Lower lobe of right lung (tissue), 2 donors: ENCODE measurements at regions not wholly inside any gene's neighbourhood (a gene's known extent, or its start where the extent isn't known, plus 50 kb on each side); places are given as distances from the start of the nearest gene placed in this dataset.
A peak's percentile ranks its signal among the peaks of the same experiment; 100 is the strongest.

Experiments used
- ATAC-seq, 2 donors: fragments of 200-7000 bp; cut with Tn5 transposase; one replicate each; pipeline ENCODE4 v1.9.1; 2020 to 2022; ENCODE audit warnings: mild to moderate bottlenecking in 2 of 2, moderate library complexity in 2 of 2
- DNase-seq: peaks from one replicate; pipeline ENCODE4 v3.0.0-alpha.2; 2020
- H3K27ac ChIP-seq: fragments of 200-600 bp; one replicate; pipeline ENCODE4 v1.8.0; 2022
- H3K27me3 ChIP-seq: fragments of 200-600 bp; one replicate; pipeline ENCODE4 v1.8.0; 2022; ENCODE audit warnings: low read depth
- H3K36me3 ChIP-seq: fragments of 200-600 bp; one replicate; pipeline ENCODE4 v1.8.0; 2022; ENCODE audit warnings: mild to moderate bottlenecking
- H3K4me1 ChIP-seq: fragments of 200-600 bp; one replicate; pipeline ENCODE4 v1.8.0; 2022
- H3K4me3 ChIP-seq: fragments of 200-600 bp; one replicate; pipeline ENCODE4 v1.8.0; 2022; ENCODE audit warnings: mild to moderate bottlenecking
- H3K9me3 ChIP-seq: fragments of 200-600 bp; one replicate; pipeline ENCODE4 v1.8.0; 2022
- CTCF ChIP-seq: fragments of 200-600 bp; IDR thresholded peaks from one replicate; pipeline ENCODE4 v1.8.0; 2022; ENCODE audit warnings: antibody characterized with exemption, mild to moderate bottlenecking
- intact Hi-C: fragments of 100-400 bp; cut with DNase I; formaldehyde crosslinking; loops from one replicate; pipeline ENCODE4 v1.11.0; 2022
- donor health status: DM: no; HTN: yes; CAD: no; lungs with severe emphysema.

- ATAC-seq: no peak
- Histone ChIP-seq H3K27me3 (no peaks in the 10 kb centered on the region), H3K36me3 (no peaks in the 10 kb centered on the region), H3K4me1 (no peaks in the 10 kb centered on the region), H3K27ac (no peak overlapping the region), H3K4me3 (no peak overlapping the region), H3K9me3 (no peaks in the 10 kb centered on the region)
- TF ChIP-seq CTCF: no peak
- intact Hi-C loops: no loop called here
- no peak for DNase-seq
Measured at GRCh38 chr10:128881086-128881485, 586.0 kb upstream of the MGMT start.

GRCh38 chr10:128883231-128884032 is 583.6 kb upstream of the MGMT start:
- no peak for DNase-seq
- ATAC-seq: peak; percentile 51 to 52

GRCh38 chr10:128884033-128884425 is 583.0 kb upstream of the MGMT start:
- DNase-seq: no peak
- no peaks in the 10 kb centered on the region for H3K27me3 ChIP-seq
- H3K4me3 ChIP-seq: no peak overlapping the region
- ATAC-seq: no peak
- no peaks in the 10 kb centered on the region for H3K9me3 ChIP-seq
- no peak overlapping the region for H3K27ac ChIP-seq
- H3K4me1 ChIP-seq: no peaks in the 10 kb centered on the region
- intact Hi-C loops: no loop called here
- no peaks in the 10 kb centered on the region for H3K36me3 ChIP-seq
- TF ChIP-seq CTCF: no peak

More at GRCh38 chr10:128883231-128884032, 583.6 kb upstream of the MGMT start:
- intact Hi-C loops: no loop called here
- Histone ChIP-seq H3K4me3 (no peak overlapping the region), H3K4me1 (no peaks in the 10 kb centered on the region), H3K36me3 (no peaks in the 10 kb centered on the region), H3K9me3 (no peaks in the 10 kb centered on the region), H3K27me3 (no peaks in the 10 kb centered on the region), H3K27ac (no peak overlapping the region)
- TF ChIP-seq CTCF: no peak

GRCh38 chr10:128884496-128885072 is 582.5 kb upstream of the MGMT start:
- no peak for ATAC-seq
- H3K4me3 ChIP-seq: no peak overlapping the region
- DNase-seq: no peak
- no peak for TF ChIP-seq CTCF
- no peaks in the 10 kb centered on the region for H3K9me3 ChIP-seq
- no peaks in the 10 kb centered on the region for H3K27me3 ChIP-seq
- no peaks in the 10 kb centered on the region for H3K36me3 ChIP-seq
- no peak overlapping the region for H3K27ac ChIP-seq
- intact Hi-C loops: no loop called here
- no peaks in the 10 kb centered on the region for H3K4me1 ChIP-seq

- intact Hi-C loops: no loop called here
- Histone ChIP-seq H3K4me3 (no peak overlapping the region), H3K27ac (no peak overlapping the region), H3K4me1 (no peaks in the 10 kb centered on the region), H3K9me3 (no peaks in the 10 kb centered on the region), H3K36me3 (no peaks in the 10 kb centered on the region), H3K27me3 (no peaks in the 10 kb centered on the region)
- DNase-seq (no peak), ATAC-seq (no peak)
- no peak for TF ChIP-seq CTCF
Measured at GRCh38 chr10:128885573-128886555, 581.2 kb upstream of the MGMT start.
